H1 (cell line): ENCODE measurements at regions not wholly inside any gene's neighbourhood (a gene's known extent, or its start where the extent isn't known, plus 50 kb on each side); places are given as distances from the start of the nearest gene placed in this dataset.
"Not testable (repeated sequence)": the region's sequence is repeated elsewhere in the genome, so short reads cannot be mapped to it uniquely, and the experiment has no call there.

Experiments
- CTCF ChIA-PET: fragments of 300-600 bp; sonication (Branson Sonifier 250); formaldehyde crosslinking; loops from one replicate; lab custom pipeline; 2021; ENCODE audit not compliant: partially characterized antibody; lab: Charles Lee
- POLR2A ChIA-PET: fragments of 300-600 bp; sonication (Branson Sonifier 250); formaldehyde crosslinking; loops from one replicate; lab custom pipeline; 2021; ENCODE audit warnings: inconsistent platforms; ENCODE audit not compliant: partially characterized antibody; lab: Charles Lee
- DNase-seq, 2 experiments: peaks; one replicate each; pipeline versions ENCODE4 v3.0.0 to v3.0.0-alpha.2; 2010 to 2022; ENCODE audit warnings: low spot score in 2 of 2, low read depth in 1 of 2, mixed read lengths in 1 of 2
- FAIRE-seq: peaks from 2 replicates; lab custom pipeline; 2011; peaks lifted over from hg19 to GRCh38; lab: Jason Lieb, UNC
- H2AFZ ChIP-seq: 2 replicates; pipeline ENCODE4 v1.8.1; 2012; ENCODE audit warnings: low read length, inconsistent platforms
- H2AK5ac ChIP-seq: 2 replicates; pipeline ENCODE4 v1.6.1; 2013; ENCODE audit warnings: low read depth, low read length
- H2BK120ac ChIP-seq: replicated peaks from 2 replicates; pipeline ENCODE3; 2013; ENCODE audit warnings: low read depth, low read length, inconsistent platforms
- H2BK12ac ChIP-seq: 2 replicates; pipeline ENCODE4 v1.6.1; 2013; ENCODE audit warnings: low read depth, low read length
- H2BK15ac ChIP-seq: 2 replicates; pipeline ENCODE4 v1.6.1; 2013; ENCODE audit warnings: low read length
- H2BK20ac ChIP-seq: 2 replicates; pipeline ENCODE4 v1.6.1; 2013; ENCODE audit warnings: low read length
- H2BK5ac ChIP-seq: 2 replicates; pipeline ENCODE4 v1.6.1; 2013; ENCODE audit warnings: low read depth, low read length
- H3K14ac ChIP-seq: 2 replicates; pipeline ENCODE4 v1.6.1; 2013; ENCODE audit warnings: inconsistent platforms; ENCODE audit not compliant: insufficient read length
- H3K18ac ChIP-seq: 2 replicates; pipeline ENCODE4 v1.6.1; 2013; ENCODE audit warnings: low read length; ENCODE audit errors: extremely low read depth
- H3K23ac ChIP-seq: 2 replicates; pipeline ENCODE4 v1.6.1; 2013; ENCODE audit warnings: inconsistent platforms; ENCODE audit not compliant: insufficient read length
- H3K23me2 ChIP-seq: 2 replicates; pipeline ENCODE4 v1.6.1; 2013; ENCODE audit warnings: low read depth, low read length
- H3K27ac ChIP-seq: 2 replicates; pipeline ENCODE4 v1.6.1; 2011; ENCODE audit warnings: low read depth, low read length, inconsistent platforms
- H3K27me3 ChIP-seq, 4 experiments: replicated peaks in 1 of 4; 1 replicate in 1 of 4; 2 replicates in 3 of 4; pipeline versions ENCODE4 v1.6.1 to v1.8.1; 2011 to 2013; ENCODE audit warnings: low read length in 3 of 4, mild to moderate bottlenecking in 3 of 4, inconsistent platforms in 2 of 4, mixed read lengths in 2 of 4, moderate library complexity in 1 of 4; ENCODE audit not compliant: control insufficient read depth in 3 of 4, insufficient read depth in 3 of 4; ENCODE audit errors: extremely low read depth in 1 of 4
- H3K36me3 ChIP-seq, 4 experiments: 2 replicates each; pipeline versions ENCODE4 v1.6.1 to v1.8.1; 2011 to 2013; ENCODE audit warnings: mild to moderate bottlenecking in 4 of 4, low read length in 3 of 4, moderate library complexity in 2 of 4, control low read depth in 1 of 4, inconsistent platforms in 1 of 4; ENCODE audit not compliant: insufficient read depth in 4 of 4, control insufficient read depth in 2 of 4
- H3K4ac ChIP-seq: replicated peaks from 2 replicates; pipeline ENCODE3; 2013; ENCODE audit warnings: low read length, low read depth, mixed read lengths, inconsistent platforms; ENCODE audit not compliant: insufficient read length
- H3K4me1 ChIP-seq, 4 experiments: replicated peaks in 1 of 4; 1 replicate in 1 of 4; 2 replicates in 3 of 4; pipeline versions ENCODE4 v1.6.1 to v1.8.1; 2011 to 2013; ENCODE audit warnings: low read length in 3 of 4, inconsistent platforms in 2 of 4, mixed read lengths in 1 of 4; ENCODE audit not compliant: insufficient read depth in 4 of 4, control insufficient read depth in 3 of 4
- H3K4me2 ChIP-seq, 2 experiments: 2 replicates each; pipeline versions ENCODE4 v1.6.1 to v1.8.1; 2011 to 2013; ENCODE audit warnings: low read depth in 2 of 2, low read length in 2 of 2, control low read depth in 1 of 2, inconsistent platforms in 1 of 2, mild to moderate bottlenecking in 1 of 2; ENCODE audit not compliant: insufficient read depth in 1 of 2
- H3K4me3 ChIP-seq, 4 experiments: fragments of 200-600, 300-600 bp in 1 of 4; sonication (generic), shearing (Covaris generic), sonication (Bioruptor Twin) in 1 of 4; 2 replicates each; pipeline versions ENCODE4 v1.5.1 to v1.8.1; 2011 to 2016; ENCODE audit warnings: low read length in 4 of 4, low read depth in 3 of 4, control low read depth in 2 of 4, inconsistent platforms in 2 of 4, mild to moderate bottlenecking in 2 of 4, mixed read lengths in 1 of 4, moderate library complexity in 1 of 4; ENCODE audit not compliant: insufficient read depth in 2 of 4; ENCODE audit errors: extremely low read depth in 1 of 4
- H3K56ac ChIP-seq: replicated peaks from 2 replicates; pipeline ENCODE3; 2013; ENCODE audit warnings: low read depth, mild to moderate bottlenecking, mixed read lengths, low read length, inconsistent platforms; ENCODE audit not compliant: insufficient read length
- H3K79me1 ChIP-seq: 2 replicates; pipeline ENCODE4 v1.6.1; 2013; ENCODE audit warnings: low read depth, low read length, control low read depth
- H3K79me2 ChIP-seq, 2 experiments: 2 replicates each; pipeline versions ENCODE4 v1.6.1 to v1.8.1; 2012 to 2013; ENCODE audit warnings: low read length in 2 of 2, mild to moderate bottlenecking in 2 of 2, inconsistent platforms in 1 of 2; ENCODE audit not compliant: insufficient read depth in 2 of 2, control insufficient read depth in 1 of 2
- H3K9ac ChIP-seq, 4 experiments: replicated peaks in 1 of 4; 1 replicate in 1 of 4; 2 replicates in 3 of 4; pipeline versions ENCODE4 v1.6.1 to v1.8.1; 2011 to 2013; ENCODE audit warnings: low read depth in 3 of 4, low read length in 3 of 4, control low read depth in 2 of 4, mild to moderate bottlenecking in 2 of 4, moderate library complexity in 2 of 4, inconsistent platforms in 1 of 4; ENCODE audit errors: extremely low read depth in 1 of 4
- H3K9me3 ChIP-seq, 2 experiments: 2 replicates each; pipeline versions ENCODE4 v1.6.1 to v1.8.1; 2012 to 2013; ENCODE audit warnings: mild to moderate bottlenecking in 2 of 2, moderate library complexity in 2 of 2, control low read depth in 1 of 2, inconsistent platforms in 1 of 2, low read depth in 1 of 2, low read length in 1 of 2, mixed read lengths in 1 of 2; ENCODE audit not compliant: insufficient read depth in 2 of 2
- H4K20me1 ChIP-seq, 2 experiments: replicated peaks in 1 of 2; 2 replicates each; pipeline versions ENCODE3 to v1.8.1; 2011 to 2013; ENCODE audit warnings: inconsistent platforms in 2 of 2, low read length in 2 of 2, mild to moderate bottlenecking in 1 of 2; ENCODE audit not compliant: insufficient read depth in 2 of 2, control insufficient read depth in 1 of 2
- H4K5ac ChIP-seq: 2 replicates; pipeline ENCODE4 v1.6.1; 2013; ENCODE audit warnings: low read length, low read depth, mixed read lengths, inconsistent platforms; ENCODE audit not compliant: insufficient read length
- H4K8ac ChIP-seq: 2 replicates; pipeline ENCODE4 v1.8.0; 2013; ENCODE audit warnings: mild to moderate bottlenecking, moderate library complexity, low read length, inconsistent platforms; ENCODE audit not compliant: insufficient read depth; ENCODE audit errors: extremely low read depth
- H4K91ac ChIP-seq: replicated peaks from 2 replicates; pipeline ENCODE3; 2013; ENCODE audit warnings: low read length, mixed read lengths, inconsistent platforms; ENCODE audit not compliant: insufficient read length
- WGBS, 2 experiments: shearing (Covaris generic) in 1 of 2; methylation state at CpG; one replicate each; pipeline versions ENCODE4 v1.1.6 to v1.1.7; 2013 to 2015; ENCODE audit warnings: low lambda C conversion rate in 2 of 2, mixed read lengths in 2 of 2, inconsistent platforms in 1 of 2, low coverage in 1 of 2, missing lambda C conversion rate in 1 of 2; ENCODE audit not compliant: insufficient replicate concordance in 2 of 2, insufficient coverage in 1 of 2, insufficient read length in 1 of 2; ENCODE audit errors: extremely low coverage in 1 of 2, missing lambda C conversion rate in 1 of 2; 5-methylcytosine and 5-hydroxymethylcytosine counted together

- H3K79me1 ChIP-seq, H2BK15ac ChIP-seq, H3K56ac ChIP-seq, H4K5ac ChIP-seq, H4K8ac ChIP-seq, H3K23ac ChIP-seq, DNase-seq, H3K4me1 ChIP-seq, H2BK120ac ChIP-seq, H3K4me3 ChIP-seq, H3K79me2 ChIP-seq, H3K18ac ChIP-seq, H4K20me1 ChIP-seq, H2AFZ ChIP-seq, H4K91ac ChIP-seq, H3K14ac ChIP-seq, CTCF ChIA-PET, H3K4ac ChIP-seq, H2BK12ac ChIP-seq, POLR2A ChIA-PET, H3K9me3 ChIP-seq, H3K36me3 ChIP-seq, FAIRE-seq, H3K23me2 ChIP-seq, H2AK5ac ChIP-seq, H3K27ac ChIP-seq, H3K27me3 ChIP-seq, H2BK5ac ChIP-seq, H3K4me2 ChIP-seq, H2BK20ac ChIP-seq, H3K9ac ChIP-seq: not testable (repeated sequence)
- 94% methylated on average over 3 of the region's 3 CpGs; no CpG with 5 or more reads in 1 of the 2 experiments for WGBS, 2 experiments
Measured at GRCh38 chr1:146558032-146558431, 329.2 kb upstream of the NOTCH2NLA start.

GRCh38 chr1:146556405-146556804 is 327.6 kb upstream of the NOTCH2NLA start:
- H3K56ac ChIP-seq, POLR2A ChIA-PET, H2BK12ac ChIP-seq, H3K4ac ChIP-seq, DNase-seq, H3K27me3 ChIP-seq, H3K14ac ChIP-seq, H2BK15ac ChIP-seq, H3K36me3 ChIP-seq, H3K23me2 ChIP-seq, H4K20me1 ChIP-seq, H4K8ac ChIP-seq, H3K9me3 ChIP-seq, H3K18ac ChIP-seq, H4K91ac ChIP-seq, H2AFZ ChIP-seq, FAIRE-seq, H4K5ac ChIP-seq, H3K23ac ChIP-seq, H2BK5ac ChIP-seq, CTCF ChIA-PET, H2BK20ac ChIP-seq, H3K9ac ChIP-seq, H3K4me3 ChIP-seq, H3K4me1 ChIP-seq, H2BK120ac ChIP-seq, H3K79me1 ChIP-seq, H3K27ac ChIP-seq, H2AK5ac ChIP-seq, H3K79me2 ChIP-seq: not testable (repeated sequence)
- H3K4me2 ChIP-seq, result peak overlapping the region in 1 of 2 experiments; percentile 28; a peak in 1 of 4 replicates
- WGBS, 2 experiments, result 0% methylated on average over 1 of the region's 7 CpGs; no CpG with 5 or more reads in 1 of the 2 experiments
